ENCODE measurements at regions not wholly inside any gene's neighbourhood (a gene's known extent, or its start where the extent isn't known, plus 50 kb on each side); places are given as distances from the start of the nearest gene placed in this dataset.

- no peak for TF ChIP-seq CTCF (IDR thresholded peaks at IDR 0.05)
- TF ChIP-seq POLR2A (IDR thresholded peaks at IDR 0.05): no peak
Measured at GRCh38 chr2:74778381-74779264, 55.3 kb upstream of the HK2 start.

All from body of pancreas (tissue), 4 donors.